HG02642 (cell line): ENCODE measurements at regions not wholly inside any gene's neighbourhood (a gene's known extent, or its start where the extent isn't known, plus 50 kb on each side); places are given as distances from the start of the nearest gene placed in this dataset.
"Not testable (repeated sequence)": the region's sequence is repeated elsewhere in the genome, so short reads cannot be mapped to it uniquely, and the experiment has no call there.

Experiments
- ATAC-seq: cut with Tn5 transposase; IDR thresholded peaks from one replicate; pipeline ENCODE4 v1.9.1; 2021; ENCODE audit warnings: mild to moderate bottlenecking; ENCODE audit not compliant: unreplicated experiment, poor library complexity

- ATAC-seq, result not testable (repeated sequence)
Measured at GRCh38 chr1:149157409-149157808, 54.1 kb upstream of the NBPF9 start.

- ATAC-seq, result not testable (repeated sequence)
Measured at GRCh38 chr1:149158308-149158707, 55.0 kb upstream of the NBPF9 start.

GRCh38 chr1:149163063-149163444, 59.7 kb upstream of the NBPF9 start:
- peak; percentile 89 for ATAC-seq

GRCh38 chr1:149174765-149175164, 71.4 kb upstream of the NBPF9 start:
- ATAC-seq, result not testable (repeated sequence)

- ATAC-seq, result not testable (repeated sequence)
Measured at GRCh38 chr1:149175812-149176211, 72.5 kb upstream of the NBPF9 start.

- not testable (repeated sequence) for ATAC-seq
Measured at GRCh38 chr1:149176453-149177316, 73.3 kb upstream of the NBPF9 start.

- not testable (repeated sequence) for ATAC-seq
Measured at GRCh38 chr1:149190742-149191141, 87.4 kb upstream of the NBPF9 start.

- ATAC-seq, result not testable (repeated sequence)
Measured at GRCh38 chr1:149196651-149197050, 93.3 kb upstream of the NBPF9 start.

- ATAC-seq, result peak; percentile 68
Measured at GRCh38 chr1:149200567-149200966, 97.2 kb upstream of the NBPF9 start.

GRCh38 chr1:149202283-149202682, 98.9 kb upstream of the NBPF9 start:
- not testable (repeated sequence) for ATAC-seq

GRCh38 chr1:149204396-149204795, 101.0 kb upstream of the NBPF9 start:
- not testable (repeated sequence) for ATAC-seq

- not testable (repeated sequence) for ATAC-seq
Measured at GRCh38 chr1:149208836-149209235, 105.5 kb upstream of the NBPF9 start.

GRCh38 chr1:149211757-149212420, 108.5 kb upstream of the NBPF9 start:
- ATAC-seq, result peak; percentile 79

- ATAC-seq, result not testable (repeated sequence)
Measured at GRCh38 chr1:149212946-149213345, 109.6 kb upstream of the NBPF9 start.

- not testable (repeated sequence) for ATAC-seq
Measured at GRCh38 chr1:149213673-149214072, 110.3 kb upstream of the NBPF9 start.

- ATAC-seq, result not testable (repeated sequence)
Measured at GRCh38 chr1:149218080-149218988, 115.0 kb upstream of the NBPF9 start.

GRCh38 chr1:149219539-149219938, 116.2 kb upstream of the NBPF9 start:
- ATAC-seq, result not testable (repeated sequence)

GRCh38 chr1:149220463-149221074, 117.2 kb upstream of the NBPF9 start:
- not testable (repeated sequence) for ATAC-seq

- not testable (repeated sequence) for ATAC-seq
Measured at GRCh38 chr1:149227933-149228665, 124.7 kb upstream of the NBPF9 start.
